ENCODE measurements at regions not wholly inside any gene's neighbourhood (a gene's known extent, or its start where the extent isn't known, plus 50 kb on each side); places are given as distances from the start of the nearest gene placed in this dataset.

GRCh38 chr5:4831325-4831724, 308.8 kb upstream of the ADAMTS16 start:
- no peak overlapping the region for H3K4me3 ChIP-seq (ENCODE audit: low read length in 3 of 3)
- no peak for FAIRE-seq
- no peaks in the 10 kb centered on the region for H3K4me1 ChIP-seq (ENCODE audit: control insufficient read depth in 2 of 3, insufficient read depth in 2 of 3, low read depth in 1 of 3, low read length in 3 of 3)
- no peak for TF ChIP-seq CTCF (IDR thresholded peaks at IDR 0.05; ENCODE audit: borderline replicate concordance, extremely low read depth, insufficient read depth)
- H3K36me3 ChIP-seq (ENCODE audit: control insufficient read depth in 2 of 3, insufficient read depth in 3 of 3, low read length in 3 of 3), result no peaks in the 10 kb centered on the region
- intact Hi-C loops (cut with DNase I), result no loop called here
- no peaks in the 10 kb centered on the region for H3K27me3 ChIP-seq (ENCODE audit: control insufficient read depth, insufficient read depth, low read length)
- H3K27ac ChIP-seq (ENCODE audit: low read depth in 2 of 2, low read length in 2 of 2), result no peak overlapping the region
- H3K9ac ChIP-seq (ENCODE audit: low read length in 3 of 3), result no peak overlapping the region
- no peaks in the 10 kb centered on the region for H3K9me3 ChIP-seq (ENCODE audit: control insufficient read depth in 2 of 3, insufficient read depth in 1 of 3, low read length in 3 of 3)
- no peak for DNase-seq

- H3K36me3 ChIP-seq (ENCODE audit: control insufficient read depth in 2 of 3, insufficient read depth in 3 of 3, low read length in 3 of 3), result no peaks in the 10 kb centered on the region
- H3K27me3 ChIP-seq (ENCODE audit: control insufficient read depth, insufficient read depth, low read length), result no peaks in the 10 kb centered on the region
- TF ChIP-seq CTCF (IDR thresholded peaks at IDR 0.05; ENCODE audit: borderline replicate concordance, extremely low read depth, insufficient read depth), result no peak
- intact Hi-C loops (cut with DNase I), result no loop called here
- H3K9ac ChIP-seq (ENCODE audit: low read length in 3 of 3), result no peak overlapping the region
- DNase-seq, result no peak
- no peaks in the 10 kb centered on the region for H3K4me1 ChIP-seq (ENCODE audit: control insufficient read depth in 2 of 3, insufficient read depth in 2 of 3, low read depth in 1 of 3, low read length in 3 of 3)
- no peak for FAIRE-seq
- no peak overlapping the region for H3K27ac ChIP-seq (ENCODE audit: low read depth in 2 of 2, low read length in 2 of 2)
- no peak overlapping the region for H3K4me3 ChIP-seq (ENCODE audit: low read length in 3 of 3)
- H3K9me3 ChIP-seq (ENCODE audit: control insufficient read depth in 2 of 3, insufficient read depth in 1 of 3, low read length in 3 of 3), result no peaks in the 10 kb centered on the region
Observed at GRCh38 chr5:4832471-4832870, 307.7 kb upstream of the ADAMTS16 start.

- intact Hi-C loops (cut with DNase I), result no loop called here
- DNase-seq, result no peak
- no peak for FAIRE-seq
- Histone ChIP-seq H3K27me3 (ENCODE audit: control insufficient read depth, insufficient read depth, low read length) (no peaks in the 10 kb centered on the region), H3K9ac (ENCODE audit: low read length in 3 of 3) (no peak overlapping the region), H3K9me3 (ENCODE audit: control insufficient read depth in 2 of 3, insufficient read depth in 1 of 3, low read length in 3 of 3) (no peaks in the 10 kb centered on the region), H3K4me3 (ENCODE audit: low read length in 3 of 3) (no peak overlapping the region), H3K4me1 (ENCODE audit: control insufficient read depth in 2 of 3, insufficient read depth in 2 of 3, low read depth in 1 of 3, low read length in 3 of 3) (no peaks in the 10 kb centered on the region), H3K36me3 (ENCODE audit: control insufficient read depth in 2 of 3, insufficient read depth in 3 of 3, low read length in 3 of 3) (no peaks in the 10 kb centered on the region), H3K27ac (ENCODE audit: low read depth in 2 of 2, low read length in 2 of 2) (no peak overlapping the region)
- TF ChIP-seq CTCF (IDR thresholded peaks at IDR 0.05; ENCODE audit: borderline replicate concordance, extremely low read depth, insufficient read depth), result no peak
Observed at GRCh38 chr5:4833104-4833738, 306.9 kb upstream of the ADAMTS16 start.

Data from kidney (tissue), 13 donors.